Retinal pigment epithelial cell (primary cell): ENCODE measurements at regions not wholly inside any gene's neighbourhood (a gene's known extent, or its start where the extent isn't known, plus 50 kb on each side); places are given as distances from the start of the nearest gene placed in this dataset.

Experiments
- DNase-seq: peaks from one replicate; pipeline ENCODE4 v3.0.0-alpha.2; 2010; ENCODE audit warnings: low read depth
- H3K4me3 ChIP-seq: 2 replicates; pipeline ENCODE4 v1.5.1; 2011; ENCODE audit warnings: mild to moderate bottlenecking, low read length, control low read depth, moderate library complexity
- CTCF ChIP-seq: conservative IDR thresholded peaks from 2 replicates; pipeline ENCODE4 v1.5.1; 2011; ENCODE audit warnings: low read depth, low read length, control low read depth, inconsistent platforms

- TF ChIP-seq CTCF: no peak
- H3K4me3 ChIP-seq: no peak overlapping the region
Observed at GRCh38 chr3:111454551-111454950, 87.4 kb upstream of the CD96 start.

GRCh38 chr3:111465081-111465670 lies 76.8 kb upstream of the CD96 start:
- no peak overlapping the region for H3K4me3 ChIP-seq
- no peak for DNase-seq
- no peak for TF ChIP-seq CTCF

More at GRCh38 chr3:111454551-111454950, 87.4 kb upstream of the CD96 start:
- DNase-seq: no peak

GRCh38 chr3:111470032-111470431 lies 72.0 kb upstream of the CD96 start:
- H3K4me3 ChIP-seq: no peak overlapping the region
- DNase-seq: no peak
- TF ChIP-seq CTCF: no peak

- H3K4me3 ChIP-seq: no peak overlapping the region
- TF ChIP-seq CTCF: no peak
- no peak for DNase-seq
Observed at GRCh38 chr3:111471831-111472230, 70.2 kb upstream of the CD96 start.

- H3K4me3 ChIP-seq: no peak overlapping the region
- TF ChIP-seq CTCF: no peak
- no peak for DNase-seq
Observed at GRCh38 chr3:111472556-111472955, 69.4 kb upstream of the CD96 start.

- DNase-seq: no peak
- no peak overlapping the region for H3K4me3 ChIP-seq
- peak; percentile 11 for TF ChIP-seq CTCF
Observed at GRCh38 chr3:111473550-111473949, 68.4 kb upstream of the CD96 start.

GRCh38 chr3:111476701-111477100 lies 65.3 kb upstream of the CD96 start:
- no peak for DNase-seq
- H3K4me3 ChIP-seq: no peak overlapping the region
- no peak for TF ChIP-seq CTCF
